Fibroblast of the conjunctiva (primary cell): ENCODE measurements at regions not wholly inside any gene's neighbourhood (a gene's known extent, or its start where the extent isn't known, plus 50 kb on each side); places are given as distances from the start of the nearest gene placed in this dataset.

ENCODE experiments used
- DNase-seq: peaks from one replicate; pipeline ENCODE4 v3.0.0-alpha.2; 2010; ENCODE audit warnings: low read depth

- DNase-seq = no peak
These were observed 366.1 kb downstream of the CTTN start for GRCh38 chr11:70764356-70764905.

GRCh38 chr11:70766901-70767300 lies 368.6 kb downstream of the CTTN start:
- no peak for DNase-seq

- DNase-seq = no peak
These were observed 370.2 kb downstream of the CTTN start for GRCh38 chr11:70768346-70769095.

- DNase-seq = no peak
These were observed 370.8 kb downstream of the CTTN start for GRCh38 chr11:70769106-70769505.

- DNase-seq = no peak
These were observed 371.2 kb downstream of the CTTN start for GRCh38 chr11:70769521-70769920.

- no peak for DNase-seq
These were observed 373.0 kb downstream of the CTTN start for GRCh38 chr11:70771099-70771885.

GRCh38 chr11:70772950-70773349 lies 374.6 kb downstream of the CTTN start:
- no peak for DNase-seq

GRCh38 chr11:70775386-70776075 lies 377.2 kb downstream of the CTTN start:
- no peak for DNase-seq

GRCh38 chr11:70776914-70777532 lies 378.7 kb downstream of the CTTN start:
- no peak for DNase-seq

GRCh38 chr11:70778883-70779282 lies 380.6 kb downstream of the CTTN start:
- DNase-seq = no peak

GRCh38 chr11:70779433-70780245 lies 381.3 kb downstream of the CTTN start:
- no peak for DNase-seq

GRCh38 chr11:70780246-70780535 lies 381.9 kb downstream of the CTTN start:
- no peak for DNase-seq

GRCh38 chr11:70782401-70782913 lies 384.1 kb downstream of the CTTN start:
- DNase-seq = no peak

GRCh38 chr11:70783356-70783755 lies 385.0 kb downstream of the CTTN start:
- no peak for DNase-seq

GRCh38 chr11:70783821-70784220 lies 385.5 kb downstream of the CTTN start:
- no peak for DNase-seq

- no peak for DNase-seq
These were observed 387.0 kb downstream of the CTTN start for GRCh38 chr11:70785372-70785771.

- no peak for DNase-seq
These were observed 387.8 kb downstream of the CTTN start for GRCh38 chr11:70786021-70786665.

- DNase-seq = peak; percentile 30
These were observed 390.1 kb downstream of the CTTN start for GRCh38 chr11:70788248-70789022.

GRCh38 chr11:70790671-70791300 lies 392.5 kb downstream of the CTTN start:
- no peak for DNase-seq
